MG63 (cell line): ENCODE measurements at regions not wholly inside any gene's neighbourhood (a gene's known extent, or its start where the extent isn't known, plus 50 kb on each side); places are given as distances from the start of the nearest gene placed in this dataset.
"Not testable (repeated sequence)": the region's sequence is repeated elsewhere in the genome, so short reads cannot be mapped to it uniquely, and the experiment has no call there.

Experiments
- DNase-seq: peaks from one replicate; pipeline ENCODE4 v3.0.0-alpha.2; 2020
- H3K27me3 ChIP-seq: fragments of 250-450 bp; sonication (Bioruptor Pico); 2 replicates; pipeline ENCODE4 v1.5.1; 2020; ENCODE audit warnings: mild to moderate bottlenecking, moderate library complexity
- H3K36me3 ChIP-seq: fragments of 250-450 bp; sonication (Bioruptor Pico); 2 replicates; pipeline ENCODE4 v1.5.1; 2020; ENCODE audit warnings: mild to moderate bottlenecking, moderate library complexity
- H3K4me3 ChIP-seq: fragments of 250-450 bp; sonication (Bioruptor Pico); 2 replicates; pipeline ENCODE4 v1.5.1; 2020; ENCODE audit warnings: mild to moderate bottlenecking, moderate library complexity
- H3K9me3 ChIP-seq: fragments of 250-450 bp; sonication (Bioruptor Pico); 2 replicates; pipeline ENCODE4 v1.5.1; 2020; ENCODE audit warnings: mild to moderate bottlenecking, moderate library complexity

- DNase-seq, result no peak
- H3K9me3 ChIP-seq, result no peaks in the 10 kb centered on the region
- no peaks in the 10 kb centered on the region for H3K36me3 ChIP-seq
- H3K4me3 ChIP-seq, result no peak overlapping the region
- no peaks in the 10 kb centered on the region for H3K27me3 ChIP-seq
These were observed 2471.7 kb downstream of the ARAP2 start for GRCh38 chr4:33772582-33772981.

- Histone ChIP-seq H3K36me3 (no peaks in the 10 kb centered on the region), H3K9me3 (no peaks in the 10 kb centered on the region), H3K4me3 (no peak overlapping the region), H3K27me3 (no peaks in the 10 kb centered on the region)
- no peak for DNase-seq
These were observed 2463.1 kb downstream of the ARAP2 start for GRCh38 chr4:33780952-33781791.

DNA sequence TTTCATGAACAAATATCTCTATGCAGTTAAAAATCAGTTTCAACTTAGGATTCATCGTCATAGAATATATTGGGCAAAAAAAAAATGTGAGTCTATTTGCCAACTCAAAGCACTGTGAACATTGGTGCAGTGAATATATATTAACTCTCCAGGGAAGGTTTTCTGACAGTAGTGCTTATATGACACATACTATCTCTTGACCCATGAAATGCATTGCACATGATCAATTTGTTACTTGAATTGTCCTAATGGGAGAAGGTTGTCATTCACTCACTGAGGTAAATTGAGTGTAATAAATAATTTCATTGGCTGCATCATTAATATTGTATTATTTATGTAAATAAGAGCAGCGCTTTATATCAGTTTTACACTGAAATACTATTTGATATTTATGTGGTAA is 2458.5 kb downstream of the ARAP2 start:
- Histone ChIP-seq H3K9me3 (no peaks in the 10 kb centered on the region), H3K4me3 (no peak overlapping the region), H3K27me3 (no peaks in the 10 kb centered on the region), H3K36me3 (no peaks in the 10 kb centered on the region)
- DNase-seq, result no peak

GRCh38 chr4:33802578-33802977 is 2441.7 kb downstream of the ARAP2 start:
- Histone ChIP-seq H3K36me3 (no peaks in the 10 kb centered on the region), H3K9me3 (no peaks in the 10 kb centered on the region)
- no peak for DNase-seq

DNA sequence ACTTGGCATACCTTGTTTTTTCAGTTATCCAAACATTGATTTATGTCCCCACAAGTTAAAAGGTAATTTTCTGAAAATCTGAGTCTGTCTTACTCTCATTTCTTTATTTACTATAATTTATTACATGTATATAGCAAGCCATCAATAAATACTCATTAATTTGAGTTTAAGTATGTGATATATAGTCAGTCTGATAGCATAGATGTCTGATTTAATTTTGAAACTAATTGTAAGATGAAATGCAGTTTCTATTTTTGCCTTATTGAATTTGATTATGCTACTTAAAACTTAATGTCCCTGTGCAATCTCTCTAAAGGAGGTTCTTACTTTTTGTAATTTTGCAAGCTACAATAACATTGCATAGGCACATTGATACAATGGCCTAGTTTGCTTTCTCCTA is 2418.6 kb downstream of the ARAP2 start:
- no peak overlapping the region for H3K4me3 ChIP-seq
- H3K9me3 ChIP-seq, result no peaks in the 10 kb centered on the region
- no peaks in the 10 kb centered on the region for H3K27me3 ChIP-seq
- H3K36me3 ChIP-seq, result no peaks in the 10 kb centered on the region
- no peak for DNase-seq

More at GRCh38 chr4:33802578-33802977, 2441.7 kb downstream of the ARAP2 start:
- H3K27me3 ChIP-seq, result no peaks in the 10 kb centered on the region
- H3K4me3 ChIP-seq, result no peak overlapping the region

DNA sequence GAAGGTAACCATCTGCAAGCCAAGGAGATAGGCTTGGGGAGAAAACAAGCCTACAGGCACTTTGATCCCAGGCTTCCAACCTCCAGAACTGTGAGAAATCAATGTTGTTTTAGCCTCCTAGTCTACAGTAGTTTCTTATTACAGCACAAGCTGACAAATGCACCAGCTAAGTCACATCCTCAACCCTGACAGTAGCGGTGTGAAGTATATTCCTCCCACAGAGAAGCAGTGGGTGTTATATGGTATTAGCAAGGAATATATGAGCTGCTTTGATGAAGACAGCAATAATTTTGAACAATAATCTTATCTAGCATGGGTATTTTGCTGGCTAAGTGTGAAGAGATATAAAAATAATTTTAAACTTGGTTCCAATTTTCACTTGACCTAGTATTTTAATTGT is 2415.0 kb downstream of the ARAP2 start:
- not testable (repeated sequence) for DNase-seq, H3K9me3 ChIP-seq, H3K4me3 ChIP-seq, H3K27me3 ChIP-seq, H3K36me3 ChIP-seq

GRCh38 chr4:33831442-33832066 is 2412.8 kb downstream of the ARAP2 start:
- Histone ChIP-seq H3K9me3 (no peaks in the 10 kb centered on the region), H3K36me3 (no peaks in the 10 kb centered on the region), H3K27me3 (no peaks in the 10 kb centered on the region), H3K4me3 (no peak overlapping the region)
- DNase-seq, result no peak

DNA sequence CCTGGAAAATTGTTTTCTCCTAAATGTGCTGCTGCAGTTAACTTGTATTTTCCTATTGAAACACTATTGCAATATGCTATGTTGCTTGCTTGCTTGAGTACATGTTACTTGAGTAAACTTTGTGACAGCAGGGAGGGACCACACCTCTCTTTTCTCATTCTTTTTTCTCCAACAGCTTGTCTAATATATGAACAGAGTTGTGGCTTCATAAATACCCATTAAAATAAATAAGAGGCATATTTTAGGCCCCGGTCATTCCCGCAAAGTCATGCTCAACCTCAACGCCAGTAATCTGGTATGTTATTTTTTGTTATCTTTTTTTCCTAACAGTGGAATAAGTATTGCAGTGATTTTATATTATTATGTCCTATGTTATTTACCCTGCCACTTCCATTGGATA is 2408.6 kb downstream of the ARAP2 start:
- not testable (repeated sequence) for H3K9me3 ChIP-seq, H3K27me3 ChIP-seq, H3K36me3 ChIP-seq, H3K4me3 ChIP-seq
- peak; percentile 0 for DNase-seq

DNA sequence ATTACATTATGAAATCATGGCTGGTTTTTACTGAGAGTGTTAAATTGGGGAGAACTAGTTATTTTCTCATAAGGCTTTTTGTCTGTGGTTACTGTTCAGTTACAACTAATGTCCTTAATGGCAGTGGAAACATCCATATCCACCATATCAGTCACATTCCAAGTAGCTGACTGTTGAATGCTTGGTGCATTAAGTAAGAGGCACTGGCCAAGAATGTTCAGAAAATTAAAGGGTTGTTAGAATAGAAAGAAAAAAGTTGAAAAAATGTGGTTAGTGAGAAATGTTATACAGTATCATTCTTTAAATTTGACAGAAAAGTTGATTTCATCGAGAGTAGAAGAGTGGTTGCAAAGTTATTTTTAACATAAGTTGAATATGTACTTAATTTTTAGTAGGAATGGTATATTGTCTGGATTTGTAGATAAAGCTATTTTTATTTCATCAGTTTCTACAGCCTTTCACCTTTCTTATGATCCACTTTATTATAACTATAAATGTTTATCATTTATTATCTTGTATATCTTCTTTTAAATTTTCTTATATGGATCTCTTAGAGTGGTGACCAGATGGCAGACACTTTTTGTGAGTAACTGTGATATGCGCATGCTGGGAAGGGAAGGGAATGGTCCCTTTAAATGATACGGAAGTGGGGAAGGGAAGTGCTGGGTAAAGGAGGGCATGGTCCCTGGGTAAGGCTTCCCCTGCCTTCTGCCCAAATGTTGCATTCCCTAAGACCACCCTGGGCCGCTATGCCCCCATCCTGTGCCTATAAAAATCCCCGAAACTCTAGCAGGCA is 2407.1 kb downstream of the ARAP2 start:
- H3K9me3 ChIP-seq, result no peaks in the 10 kb centered on the region
- peak; percentile 1 for DNase-seq
- H3K4me3 ChIP-seq, result no peak overlapping the region
- H3K36me3 ChIP-seq, result no peaks in the 10 kb centered on the region
- H3K27me3 ChIP-seq, result no peaks in the 10 kb centered on the region

- Histone ChIP-seq H3K27me3 (no peaks in the 10 kb centered on the region), H3K36me3 (no peaks in the 10 kb centered on the region), H3K9me3 (no peaks in the 10 kb centered on the region), H3K4me3 (no peak overlapping the region)
- DNase-seq, result no peak
These were observed 2403.2 kb downstream of the ARAP2 start for GRCh38 chr4:33841120-33841519.

DNA sequence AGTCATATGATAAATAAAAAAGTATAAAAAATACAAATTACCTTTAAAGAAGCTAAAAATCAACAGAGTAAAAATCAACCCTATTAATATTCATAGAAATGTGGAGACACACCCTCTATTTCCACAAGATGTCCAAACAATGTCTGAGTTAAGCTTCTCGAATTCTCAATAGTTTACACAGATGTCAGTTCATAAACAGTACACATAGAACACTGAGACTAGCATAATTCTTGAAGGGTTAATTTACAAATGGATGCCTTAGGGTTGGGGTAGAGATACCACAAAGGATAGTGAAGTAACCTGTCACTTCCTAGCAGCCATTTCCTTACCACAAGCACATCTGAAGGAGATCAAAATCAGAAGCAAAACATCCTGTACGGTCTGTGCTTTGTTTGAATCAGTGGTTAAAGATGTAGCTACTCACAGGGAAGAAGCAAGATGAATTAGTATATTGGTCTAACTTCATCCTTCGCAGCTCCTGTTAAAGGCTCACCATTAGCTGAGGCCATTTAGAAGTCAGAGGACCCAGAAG is 2393.9 kb downstream of the ARAP2 start:
- Histone ChIP-seq H3K4me3 (no peak overlapping the region), H3K36me3 (no peaks in the 10 kb centered on the region), H3K27me3 (no peaks in the 10 kb centered on the region), H3K9me3 (no peaks in the 10 kb centered on the region)
- no peak for DNase-seq

- H3K9me3 ChIP-seq, H3K36me3 ChIP-seq, H3K27me3 ChIP-seq, DNase-seq, H3K4me3 ChIP-seq: not testable (repeated sequence)
These were observed 2390.6 kb downstream of the ARAP2 start for GRCh38 chr4:33853670-33854069.

DNA sequence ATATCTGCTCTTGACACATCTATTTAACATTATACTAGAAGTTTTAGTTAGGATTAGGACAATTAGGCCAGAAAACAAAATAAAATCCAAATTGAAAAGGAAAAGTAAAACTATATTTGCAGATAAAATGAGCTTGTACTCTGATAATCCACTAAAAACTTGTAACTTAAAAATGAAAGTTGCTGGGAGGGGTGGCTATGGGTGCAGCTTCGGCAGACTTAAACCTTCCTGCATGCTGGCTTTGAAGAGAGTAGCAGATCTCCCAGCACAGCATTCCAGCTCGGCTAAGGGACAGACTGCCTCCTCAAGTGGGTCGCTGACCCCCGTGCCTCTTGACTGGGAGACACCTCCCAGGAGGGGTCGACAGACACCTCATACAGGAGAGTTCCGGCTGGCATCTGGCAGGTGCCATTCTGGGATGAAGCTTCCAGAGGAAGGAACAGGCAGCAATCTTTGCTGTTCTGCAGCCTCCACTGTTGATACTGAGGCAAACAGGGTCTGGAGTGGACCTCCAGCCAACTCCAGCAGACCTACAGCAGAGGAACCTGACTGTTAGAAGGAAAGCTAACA is 2379.9 kb downstream of the ARAP2 start:
- no peak for DNase-seq
- Histone ChIP-seq H3K27me3 (no peaks in the 10 kb centered on the region), H3K9me3 (no peaks in the 10 kb centered on the region), H3K36me3 (no peaks in the 10 kb centered on the region), H3K4me3 (no peak overlapping the region)

DNA sequence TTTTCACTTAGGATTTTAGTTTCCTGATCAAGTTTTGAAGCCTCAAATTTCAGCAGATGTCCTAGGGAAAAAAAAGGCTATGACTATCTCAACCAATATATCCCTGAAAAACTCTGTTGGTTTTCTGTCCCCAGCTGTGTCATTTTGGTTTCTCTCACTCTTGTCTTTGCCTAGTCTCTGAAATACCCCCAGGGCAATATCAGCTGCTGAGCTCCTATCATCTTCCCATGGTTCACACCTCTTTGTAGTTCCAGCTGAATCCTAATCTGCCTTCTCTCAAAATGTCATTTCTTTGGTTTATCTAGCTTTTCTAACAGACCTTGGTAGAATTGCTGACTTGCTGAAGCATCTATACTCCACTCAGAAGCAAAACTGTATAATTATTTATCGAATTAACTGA is 2370.5 kb downstream of the ARAP2 start:
- H3K27me3 ChIP-seq, result no peaks in the 10 kb centered on the region
- H3K4me3 ChIP-seq, result no peak overlapping the region
- H3K9me3 ChIP-seq, result no peaks in the 10 kb centered on the region
- no peak for DNase-seq
- H3K36me3 ChIP-seq, result no peaks in the 10 kb centered on the region

DNA sequence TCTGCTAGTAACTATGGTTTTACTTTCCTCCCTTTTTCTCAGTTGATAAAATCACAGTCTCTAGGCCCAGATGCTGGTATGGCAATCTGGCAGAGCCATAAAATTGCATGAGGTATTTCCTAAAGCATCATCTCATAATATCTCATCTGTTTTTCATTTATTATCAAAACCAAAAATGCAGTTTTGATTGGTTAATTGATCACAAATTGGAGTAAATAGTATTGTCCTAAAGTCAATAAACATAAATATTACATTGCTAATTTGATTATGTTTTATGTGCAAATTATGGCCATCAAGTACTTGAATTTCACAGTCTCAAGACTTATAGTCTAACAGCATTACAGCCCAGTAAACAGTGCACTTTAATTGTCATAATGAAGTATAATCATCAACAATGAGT is 2365.6 kb downstream of the ARAP2 start:
- no peak for DNase-seq
- H3K4me3 ChIP-seq, result no peak overlapping the region
- no peaks in the 10 kb centered on the region for H3K9me3 ChIP-seq
- no peaks in the 10 kb centered on the region for H3K27me3 ChIP-seq
- H3K36me3 ChIP-seq, result no peaks in the 10 kb centered on the region

- no peak for DNase-seq
- Histone ChIP-seq H3K4me3 (no peak overlapping the region), H3K9me3 (no peaks in the 10 kb centered on the region), H3K36me3 (no peaks in the 10 kb centered on the region), H3K27me3 (no peaks in the 10 kb centered on the region)
These were observed 2363.1 kb downstream of the ARAP2 start for GRCh38 chr4:33881176-33881575.
